Prostate gland (tissue), 2 donors: ENCODE measurements at regions not wholly inside any gene's neighbourhood (a gene's known extent, or its start where the extent isn't known, plus 50 kb on each side); places are given as distances from the start of the nearest gene placed in this dataset.

Source experiments
- CTCF ChIP-seq, 4 experiments: fragments of 200-600 bp in 2 of 4; fragments of 450-650 bp in 2 of 4; sonication (generic) in 2 of 4; IDR thresholded peaks; 1 replicate in 3 of 4; 2 replicates in 1 of 4; pipeline ENCODE4 v1.5.1; 2016 to 2019; ENCODE audit warnings: antibody characterized with exemption in 4 of 4, mild to moderate bottlenecking in 2 of 4, moderate library complexity in 2 of 4
- POLR2A ChIP-seq: fragments of 450-650 bp; IDR thresholded peaks from one replicate; pipeline ENCODE4 v1.6.1; 2016; ENCODE audit warnings: antibody characterized with exemption, mild to moderate bottlenecking
- POLR2AphosphoS5 ChIP-seq: sonication (generic); formaldehyde crosslinking; IDR thresholded peaks from one replicate; pipeline ENCODE4 v1.6.1; 2017; ENCODE audit warnings: antibody characterized with exemption

- TF ChIP-seq CTCF (IDR thresholded peaks at IDR 0.05) (no peak), POLR2AphosphoS5 (no peak), POLR2A (no peak)
Measured at GRCh38 chr4:127048376-127049044, 584.2 kb upstream of the INTU start.
